Left lung (tissue), 4 donors: ENCODE measurements at regions not wholly inside any gene's neighbourhood (a gene's known extent, or its start where the extent isn't known, plus 50 kb on each side); places are given as distances from the start of the nearest gene placed in this dataset.

Source experiments
- ATAC-seq: fragments of 200-7000 bp; cut with Tn5 transposase; one replicate; pipeline ENCODE4 v1.9.1; 2020; ENCODE audit warnings: moderate library complexity
- DNase-seq, 4 donors: peaks; one replicate each; pipeline ENCODE4 v3.0.0-alpha.2; 2013 to 2020
- H3K27ac ChIP-seq, 2 donors: fragments of 200-600 bp; sonication (generic) in 1 of 2; one replicate each; pipeline versions ENCODE4 v1.5.0 to v1.8.0; 2020 to 2021
- H3K27me3 ChIP-seq, 2 donors: fragments of 200-600 bp; sonication (generic) in 1 of 2; one replicate each; pipeline versions ENCODE4 v1.5.0 to v1.8.0; 2020 to 2021
- H3K36me3 ChIP-seq, 2 donors: fragments of 200-600 bp; sonication (generic) in 1 of 2; one replicate each; pipeline versions ENCODE4 v1.5.0 to v1.8.0; 2020 to 2021
- H3K4me1 ChIP-seq, 2 donors: fragments of 200-600 bp; one replicate each; pipeline ENCODE4 v1.8.0; 2021
- H3K4me3 ChIP-seq, 2 donors: fragments of 200-600 bp; sonication (generic) in 1 of 2; one replicate each; pipeline versions ENCODE4 v1.5.0 to v1.8.0; 2020 to 2021; ENCODE audit warnings: mild to moderate bottlenecking in 1 of 2
- H3K9me3 ChIP-seq, 2 donors: fragments of 200-600 bp; sonication (generic) in 1 of 2; one replicate each; pipeline versions ENCODE4 v1.5.0 to v1.8.0; 2020 to 2021
- CTCF ChIP-seq, 2 donors: fragments of 200-600 bp; sonication (generic) in 1 of 2; IDR thresholded peaks; one replicate each; pipeline versions ENCODE4 v1.5.0 to v1.8.0; 2021; ENCODE audit warnings: antibody characterized with exemption in 2 of 2
- intact Hi-C, 2 donors: fragments of 100-400 bp; cut with DNase I; formaldehyde crosslinking; loops; one replicate each; pipeline versions ENCODE4 v1.11.2 to v1.14.2; 2022
- donor health status: DM: no; HTN: yes; CAD: no.
- donor health status: DM: no; HTN: no; CAD: no.

GRCh38 chr4:28702571-28702970 is 1841.9 kb downstream of the STIM2 start:
- H3K4me3 ChIP-seq, result no peak overlapping the region
- H3K36me3 ChIP-seq, result no peaks in the 10 kb centered on the region
- no peaks in the 10 kb centered on the region for H3K27me3 ChIP-seq
- no peak for TF ChIP-seq CTCF (IDR thresholded peaks at IDR 0.05)
- no peak for ATAC-seq
- no peaks in the 10 kb centered on the region for H3K9me3 ChIP-seq
- intact Hi-C loops, result no loop called here
- DNase-seq, result no peak
- H3K4me1 ChIP-seq, result no peaks in the 10 kb centered on the region
- no peak overlapping the region for H3K27ac ChIP-seq

- no peaks in the 10 kb centered on the region for H3K36me3 ChIP-seq
- DNase-seq (no peak), ATAC-seq (no peak)
- H3K4me3 ChIP-seq, result no peak overlapping the region
- TF ChIP-seq CTCF (IDR thresholded peaks at IDR 0.05), result no peak
- H3K4me1 ChIP-seq, result no peaks in the 10 kb centered on the region
- H3K9me3 ChIP-seq, result no peaks in the 10 kb centered on the region
- H3K27ac ChIP-seq, result no peak overlapping the region
- intact Hi-C loops, result no loop called here
- no peaks in the 10 kb centered on the region for H3K27me3 ChIP-seq
These were observed 1849.2 kb downstream of the STIM2 start for GRCh38 chr4:28709891-28710290.

GRCh38 chr4:28723371-28723770 is 1862.7 kb downstream of the STIM2 start:
- ATAC-seq, result no peak
- no peak for TF ChIP-seq CTCF (IDR thresholded peaks at IDR 0.05)
- H3K27ac ChIP-seq, result no peak overlapping the region
- intact Hi-C loops, result no loop called here
- no peak overlapping the region for H3K4me3 ChIP-seq
- H3K9me3 ChIP-seq, result no peaks in the 10 kb centered on the region
- no peak for DNase-seq
- no peaks in the 10 kb centered on the region for H3K27me3 ChIP-seq
- H3K4me1 ChIP-seq, result no peaks in the 10 kb centered on the region
- H3K36me3 ChIP-seq, result no peaks in the 10 kb centered on the region

GRCh38 chr4:28724239-28724638 is 1863.6 kb downstream of the STIM2 start:
- Histone ChIP-seq H3K4me3 (no peak overlapping the region), H3K9me3 (no peaks in the 10 kb centered on the region), H3K36me3 (no peaks in the 10 kb centered on the region), H3K27ac (no peak overlapping the region), H3K4me1 (no peaks in the 10 kb centered on the region), H3K27me3 (no peaks in the 10 kb centered on the region)
- intact Hi-C loops, result no loop called here
- no peak for TF ChIP-seq CTCF (IDR thresholded peaks at IDR 0.05)
- DNase-seq (no peak), ATAC-seq (no peak)

GRCh38 chr4:28730304-28730703 is 1869.7 kb downstream of the STIM2 start:
- no peak for TF ChIP-seq CTCF (IDR thresholded peaks at IDR 0.05)
- no peak for ATAC-seq
- Histone ChIP-seq H3K9me3 (peaks cover 0 to 6% of the 10 kb centered on the region in 2 donors), H3K27ac (no peak overlapping the region), H3K4me3 (no peak overlapping the region), H3K27me3 (no peaks in the 10 kb centered on the region), H3K36me3 (no peaks in the 10 kb centered on the region), H3K4me1 (no peaks in the 10 kb centered on the region)
- intact Hi-C loops, result no loop called here
- no peak for DNase-seq
